Gastrocnemius medialis (tissue), 4 donors: ENCODE measurements at regions not wholly inside any gene's neighbourhood (a gene's known extent, or its start where the extent isn't known, plus 50 kb on each side); places are given as distances from the start of the nearest gene placed in this dataset.

Source experiments
- ATAC-seq, 2 donors: fragments of 150-250 bp; one replicate each; pipeline ENCODE4 v1.9.1; 2016
- DNase-seq, 2 donors: peaks; one replicate each; pipeline ENCODE4 v3.0.0-alpha.2; 2019
- H3K27ac ChIP-seq, 4 donors: fragments of 200-600 bp; sonication (generic); 1 replicate in 1 of 4; 2 replicates in 3 of 4; pipeline ENCODE4 v1.5.1; 2016 to 2018; ENCODE audit warnings: mild to moderate bottlenecking in 2 of 4, moderate library complexity in 1 of 4
- H3K27me3 ChIP-seq, 3 donors: fragments of 200-600 bp; sonication (generic) in 2 of 3; 1 replicate in 1 of 3; 2 replicates in 2 of 3; pipeline versions ENCODE4 v1.5.1 to v1.6.0; 2016 to 2019; ENCODE audit warnings: mild to moderate bottlenecking in 1 of 3, moderate library complexity in 1 of 3
- H3K36me3 ChIP-seq, 2 donors: fragments of 200-600 bp; sonication (generic) in 1 of 2; one replicate each; pipeline ENCODE4 v1.5.1; 2017 to 2018
- H3K4me1 ChIP-seq, 2 donors: fragments of 200-600 bp; sonication (generic) in 1 of 2; one replicate each; pipeline ENCODE4 v1.5.1; 2016 to 2017; ENCODE audit warnings: mild to moderate bottlenecking in 2 of 2
- H3K4me3 ChIP-seq, 4 donors: fragments of 200-600 bp; sonication (generic) in 3 of 4; 1 replicate in 1 of 4; 2 replicates in 3 of 4; pipeline ENCODE4 v1.5.1; 2016 to 2019; ENCODE audit warnings: mild to moderate bottlenecking in 2 of 4
- H3K9me3 ChIP-seq, 3 donors: fragments of 200-600 bp; sonication (generic) in 2 of 3; 1 replicate in 1 of 3; 2 replicates in 2 of 3; pipeline ENCODE4 v1.5.1; 2016 to 2019
- POLR2A ChIP-seq, 2 donors: fragments of 450-650 bp; IDR thresholded peaks; one replicate each; pipeline ENCODE4 v1.6.1; 2017; ENCODE audit warnings: antibody characterized with exemption in 2 of 2, mild to moderate bottlenecking in 2 of 2, moderate library complexity in 2 of 2
- in situ Hi-C, 4 donors: fragments of 200-750 bp; cut with MboI; loops; one replicate each; pipeline versions ENCODE4 v1.15.0 to v1.8.0; 2017; ENCODE audit warnings: low sequenced_read_pairs in 4 of 4
- intact Hi-C: fragments of 100-400 bp; cut with DNase I; formaldehyde crosslinking; loops from one replicate; pipeline ENCODE4 v1.15.1; 2023; ENCODE audit warnings: low total_unique reads
- TF ChIP-seq, protein P1 (sequence below), 5 experiments: fragments of 450-650 bp in 3 of 5; fragments of 200-600 bp in 2 of 5; sonication (generic) in 2 of 5; IDR thresholded peaks in 4 of 5; conservative IDR thresholded peaks in 1 of 5; 1 replicate in 4 of 5; 2 replicates in 1 of 5; pipeline ENCODE4 v1.5.1; 2016 to 2019; ENCODE audit warnings: antibody characterized with exemption in 5 of 5, mild to moderate bottlenecking in 3 of 5, moderate library complexity in 3 of 5

- peak; percentile 68 to 82 for DNase-seq
- ATAC-seq, result peak; percentile 90 to 92
- Histone ChIP-seq H3K9me3 (no peaks in the 10 kb centered on the region), H3K4me3 (peak overlapping the region; percentile 28 to 54 (median 34)), H3K27me3 (no peaks in the 10 kb centered on the region), H3K36me3 (no peaks in the 10 kb centered on the region), H3K27ac (peak overlapping the region in 3 of 4 donors; percentile 55 to 61 (median 58)), H3K4me1 (peaks cover 0 to 8% of the 10 kb centered on the region in 2 donors)
- no peak for TF ChIP-seq POLR2A (IDR thresholded peaks at IDR 0.05)
- TF ChIP-seq, protein P1, sequence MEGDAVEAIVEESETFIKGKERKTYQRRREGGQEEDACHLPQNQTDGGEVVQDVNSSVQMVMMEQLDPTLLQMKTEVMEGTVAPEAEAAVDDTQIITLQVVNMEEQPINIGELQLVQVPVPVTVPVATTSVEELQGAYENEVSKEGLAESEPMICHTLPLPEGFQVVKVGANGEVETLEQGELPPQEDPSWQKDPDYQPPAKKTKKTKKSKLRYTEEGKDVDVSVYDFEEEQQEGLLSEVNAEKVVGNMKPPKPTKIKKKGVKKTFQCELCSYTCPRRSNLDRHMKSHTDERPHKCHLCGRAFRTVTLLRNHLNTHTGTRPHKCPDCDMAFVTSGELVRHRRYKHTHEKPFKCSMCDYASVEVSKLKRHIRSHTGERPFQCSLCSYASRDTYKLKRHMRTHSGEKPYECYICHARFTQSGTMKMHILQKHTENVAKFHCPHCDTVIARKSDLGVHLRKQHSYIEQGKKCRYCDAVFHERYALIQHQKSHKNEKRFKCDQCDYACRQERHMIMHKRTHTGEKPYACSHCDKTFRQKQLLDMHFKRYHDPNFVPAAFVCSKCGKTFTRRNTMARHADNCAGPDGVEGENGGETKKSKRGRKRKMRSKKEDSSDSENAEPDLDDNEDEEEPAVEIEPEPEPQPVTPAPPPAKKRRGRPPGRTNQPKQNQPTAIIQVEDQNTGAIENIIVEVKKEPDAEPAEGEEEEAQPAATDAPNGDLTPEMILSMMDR (IDR thresholded peaks at IDR 0.05 in 4 of 5, conservative IDR thresholded peaks at IDR 0.05 in 1 of 5), result peak; percentile 64 to 76 (median 70)
- intact Hi-C loops, result loop anchor here (10.0 kb wide), 2 partner anchors 393 to 523 kb away; no protein-coding TSS in a partner anchor
- in situ Hi-C loops, result no loop called here
Measured at GRCh38 chr6:4281341-4282293, 146.2 kb upstream of the ECI2 start.

- no peaks in the 10 kb centered on the region for H3K36me3 ChIP-seq
- no peaks in the 10 kb centered on the region for H3K9me3 ChIP-seq
- H3K27me3 ChIP-seq, result no peaks in the 10 kb centered on the region
- H3K4me1 ChIP-seq, result peaks cover 0 to 8% of the 10 kb centered on the region in 2 donors
- H3K27ac ChIP-seq, result no peak overlapping the region
- TF ChIP-seq, protein P1 (IDR thresholded peaks at IDR 0.05 in 4 of 5, conservative IDR thresholded peaks at IDR 0.05 in 1 of 5), result no peak
- no peak for TF ChIP-seq POLR2A (IDR thresholded peaks at IDR 0.05)
- H3K4me3 ChIP-seq, result no peak overlapping the region
- intact Hi-C loops, result loop anchor here (10.0 kb wide), 2 partner anchors 394 to 524 kb away; no protein-coding TSS in a partner anchor
- DNase-seq (no peak), ATAC-seq (no peak)
- in situ Hi-C loops, result no loop called here
Measured at GRCh38 chr6:4280707-4281106, 145.3 kb upstream of the ECI2 start.

DNA sequence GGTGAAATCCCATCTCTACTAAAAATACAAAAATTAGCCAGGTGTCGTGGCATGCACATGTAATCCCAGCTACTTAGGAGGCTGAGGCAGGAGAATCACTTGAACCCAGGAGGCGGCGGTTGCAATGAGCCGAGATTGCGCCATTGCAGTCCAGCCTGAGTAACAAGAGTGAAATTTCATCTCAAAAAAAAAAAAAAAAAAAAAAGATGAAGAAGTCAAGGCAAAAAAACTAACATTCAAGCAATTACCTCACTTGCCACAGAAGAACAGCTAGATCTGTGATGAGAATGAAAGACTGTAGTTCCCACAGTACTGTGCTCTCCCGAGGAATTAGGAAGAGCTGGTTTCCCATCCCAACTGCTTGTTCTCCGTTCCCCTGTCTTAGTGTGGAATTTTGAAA is 144.7 kb upstream of the ECI2 start:
- peaks cover 0 to 8% of the 10 kb centered on the region in 2 donors for H3K4me1 ChIP-seq
- DNase-seq, result no peak
- TF ChIP-seq, protein P1 (IDR thresholded peaks at IDR 0.05 in 4 of 5, conservative IDR thresholded peaks at IDR 0.05 in 1 of 5), result no peak
- no peak for ATAC-seq
- no peaks in the 10 kb centered on the region for H3K9me3 ChIP-seq
- no peak overlapping the region for H3K27ac ChIP-seq
- in situ Hi-C loops (no loop called here), intact Hi-C loops (loop anchor here (10.0 kb wide), 2 partner anchors 395 to 525 kb away; no protein-coding TSS in a partner anchor)
- no peaks in the 10 kb centered on the region for H3K36me3 ChIP-seq
- H3K27me3 ChIP-seq, result no peaks in the 10 kb centered on the region
- no peak overlapping the region for H3K4me3 ChIP-seq

- TF ChIP-seq, protein P1 (IDR thresholded peaks at IDR 0.05 in 4 of 5, conservative IDR thresholded peaks at IDR 0.05 in 1 of 5), result no peak
- no peak for TF ChIP-seq POLR2A (IDR thresholded peaks at IDR 0.05)
- DNase-seq (no peak), ATAC-seq (no peak)
- intact Hi-C loops (no loop called here), in situ Hi-C loops (no loop called here)
- H3K4me1 ChIP-seq, result peaks cover 0 to 6% of the 10 kb centered on the region in 2 donors
- H3K9me3 ChIP-seq, result no peaks in the 10 kb centered on the region
- no peaks in the 10 kb centered on the region for H3K27me3 ChIP-seq
- no peak overlapping the region for H3K4me3 ChIP-seq
- no peak overlapping the region for H3K27ac ChIP-seq
- no peaks in the 10 kb centered on the region for H3K36me3 ChIP-seq
Measured at GRCh38 chr6:4274382-4275082, 139.2 kb upstream of the ECI2 start.
